Activated CD4-positive, alpha-beta memory T cell treated with anti-CD3 and anti-CD28 coated beads, Interleukin-2, amount 10 ng/mL, durations not matched to agents 7 days and 5 days (primary cell): ENCODE measurements at regions not wholly inside any gene's neighbourhood (a gene's known extent, or its start where the extent isn't known, plus 50 kb on each side); places are given as distances from the start of the nearest gene placed in this dataset.
A peak's percentile ranks its signal among the peaks of the same experiment; 100 is the strongest.

Source experiments
- CTCF ChIA-PET: fragments of 350-600 bp; sonication (Branson Sonifier 250); formaldehyde crosslinking; loops from one replicate; lab custom pipeline; 2021; ENCODE audit warnings: antibody characterized with exemption, inconsistent platforms; lab: Charles Lee
- POLR2A ChIA-PET: fragments of 350-600 bp; sonication (Branson Sonifier 250); formaldehyde crosslinking; loops from one replicate; lab custom pipeline; 2021; ENCODE audit warnings: antibody characterized with exemption; lab: Charles Lee
- DNase-seq: peaks from one replicate; pipeline ENCODE4 v3.0.0-alpha.2; 2020
- H3K27ac Mint-ChIP-seq: one replicate; pipeline ENCODE4 v1.8.0; 2021; ENCODE audit warnings: mild to moderate bottlenecking, mixed read lengths
- H3K27me3 Mint-ChIP-seq: one replicate; pipeline ENCODE4 v1.8.0; 2021; ENCODE audit warnings: mixed read lengths
- H3K36me3 Mint-ChIP-seq: one replicate; pipeline ENCODE4 v1.8.0; 2021; ENCODE audit warnings: low read depth, mixed read lengths
- H3K4me1 Mint-ChIP-seq: one replicate; pipeline ENCODE4 v1.8.0; 2021; ENCODE audit warnings: mixed read lengths
- H3K4me3 Mint-ChIP-seq: one replicate; pipeline ENCODE4 v1.8.0; 2021; ENCODE audit warnings: mild to moderate bottlenecking, mixed read lengths
- H3K9me3 Mint-ChIP-seq: one replicate; pipeline ENCODE4 v1.8.0; 2021; ENCODE audit warnings: mixed read lengths

- ChIA-PET POLR2A (no interaction called here), CTCF (no interaction called here)
- Mint-ChIP-seq H3K27me3 (peaks cover 2% of the 10 kb centered on the region), H3K9me3 (no peaks in the 10 kb centered on the region), H3K27ac (no peak overlapping the region), H3K36me3 (no peaks in the 10 kb centered on the region), H3K4me1 (no peaks in the 10 kb centered on the region), H3K4me3 (no peak overlapping the region)
- no peak for DNase-seq
These were observed 174.1 kb upstream of the PTPRK start for GRCh38 chr6:128694303-128695009.

GRCh38 chr6:128690063-128690462 lies 169.7 kb upstream of the PTPRK start:
- H3K4me3 Mint-ChIP-seq, result no peak overlapping the region
- H3K36me3 Mint-ChIP-seq, result no peaks in the 10 kb centered on the region
- no peak for DNase-seq
- H3K4me1 Mint-ChIP-seq, result no peaks in the 10 kb centered on the region
- H3K27ac Mint-ChIP-seq, result no peak overlapping the region
- ChIA-PET CTCF (no interaction called here), POLR2A (no interaction called here)
- peaks cover 3% of the 10 kb centered on the region for H3K27me3 Mint-ChIP-seq
- H3K9me3 Mint-ChIP-seq, result no peaks in the 10 kb centered on the region

GRCh38 chr6:128686084-128686483 lies 165.7 kb upstream of the PTPRK start:
- Mint-ChIP-seq H3K27me3 (peaks cover 2% of the 10 kb centered on the region), H3K36me3 (no peaks in the 10 kb centered on the region), H3K4me3 (no peak overlapping the region), H3K9me3 (no peaks in the 10 kb centered on the region), H3K4me1 (no peaks in the 10 kb centered on the region), H3K27ac (no peak overlapping the region)
- ChIA-PET CTCF (no interaction called here), POLR2A (no interaction called here)
- DNase-seq, result no peak

GRCh38 chr6:128676456-128676855 lies 156.1 kb upstream of the PTPRK start:
- ChIA-PET CTCF (no interaction called here), POLR2A (no interaction called here)
- no peak for DNase-seq
- Mint-ChIP-seq H3K4me1 (no peaks in the 10 kb centered on the region), H3K9me3 (no peaks in the 10 kb centered on the region), H3K27ac (no peak overlapping the region), H3K27me3 (peaks cover 5% of the 10 kb centered on the region), H3K4me3 (no peak overlapping the region), H3K36me3 (no peaks in the 10 kb centered on the region)

- no peaks in the 10 kb centered on the region for H3K9me3 Mint-ChIP-seq
- no peak overlapping the region for H3K4me3 Mint-ChIP-seq
- H3K36me3 Mint-ChIP-seq, result no peaks in the 10 kb centered on the region
- ChIA-PET POLR2A (no interaction called here), CTCF (no interaction called here)
- no peaks in the 10 kb centered on the region for H3K4me1 Mint-ChIP-seq
- DNase-seq, result no peak
- no peak overlapping the region for H3K27ac Mint-ChIP-seq
- peaks cover 8% of the 10 kb centered on the region for H3K27me3 Mint-ChIP-seq
These were observed 151.6 kb upstream of the PTPRK start for GRCh38 chr6:128672023-128672422.

GRCh38 chr6:128667339-128667858 lies 147.0 kb upstream of the PTPRK start:
- Mint-ChIP-seq H3K9me3 (no peaks in the 10 kb centered on the region), H3K27ac (no peak overlapping the region), H3K4me3 (no peak overlapping the region), H3K36me3 (no peaks in the 10 kb centered on the region), H3K4me1 (no peaks in the 10 kb centered on the region), H3K27me3 (peaks cover 3% of the 10 kb centered on the region)
- DNase-seq, result no peak
- CTCF ChIA-PET, result no interaction called here
- POLR2A ChIA-PET, result no interaction called here

GRCh38 chr6:128666405-128666804 lies 146.0 kb upstream of the PTPRK start:
- Mint-ChIP-seq H3K27me3 (peaks cover 3% of the 10 kb centered on the region), H3K36me3 (no peaks in the 10 kb centered on the region), H3K27ac (no peak overlapping the region), H3K9me3 (no peaks in the 10 kb centered on the region), H3K4me3 (no peak overlapping the region), H3K4me1 (no peaks in the 10 kb centered on the region)
- DNase-seq, result no peak
- ChIA-PET POLR2A (no interaction called here), CTCF (no interaction called here)

GRCh38 chr6:128663238-128663637 lies 142.8 kb upstream of the PTPRK start:
- CTCF ChIA-PET, result no interaction called here
- Mint-ChIP-seq H3K27ac (no peak overlapping the region), H3K4me3 (no peak overlapping the region), H3K36me3 (no peaks in the 10 kb centered on the region), H3K27me3 (peaks cover 3% of the 10 kb centered on the region), H3K4me1 (peaks cover 2% of the 10 kb centered on the region), H3K9me3 (no peaks in the 10 kb centered on the region)
- no peak for DNase-seq
- POLR2A ChIA-PET, result no interaction called here

GRCh38 chr6:128659878-128660622 lies 139.7 kb upstream of the PTPRK start:
- Mint-ChIP-seq H3K9me3 (no peaks in the 10 kb centered on the region), H3K4me3 (no peak overlapping the region), H3K36me3 (peaks cover 3% of the 10 kb centered on the region), H3K27ac (no peak overlapping the region), H3K4me1 (peaks cover 16% of the 10 kb centered on the region), H3K27me3 (no peaks in the 10 kb centered on the region)
- DNase-seq, result no peak
- ChIA-PET POLR2A (no interaction called here), CTCF (no interaction called here)

GRCh38 chr6:128659276-128659675 lies 138.9 kb upstream of the PTPRK start:
- ChIA-PET POLR2A (interaction anchor here (1.0 kb wide), 1 partner anchor 10 kb away, joined by 3 read pairs; no protein-coding TSS in a partner anchor), CTCF (interaction anchor here (0.8 kb wide), 1 partner anchor 664 kb away, joined by 3 read pairs; no protein-coding TSS in a partner anchor)
- no peak for DNase-seq
- H3K4me3 Mint-ChIP-seq, result no peak overlapping the region
- H3K4me1 Mint-ChIP-seq, result peaks cover 16% of the 10 kb centered on the region
- H3K9me3 Mint-ChIP-seq, result no peaks in the 10 kb centered on the region
- H3K36me3 Mint-ChIP-seq, result peaks cover 3% of the 10 kb centered on the region
- no peaks in the 10 kb centered on the region for H3K27me3 Mint-ChIP-seq
- H3K27ac Mint-ChIP-seq, result no peak overlapping the region

- CTCF ChIA-PET, result no interaction called here
These were observed 136.8 kb upstream of the PTPRK start for GRCh38 chr6:128657181-128657580.

GRCh38 chr6:128655978-128656498 lies 135.6 kb upstream of the PTPRK start:
- peaks cover 3% of the 10 kb centered on the region for H3K36me3 Mint-ChIP-seq
- POLR2A ChIA-PET, result interaction anchor here (1.0 kb wide), 1 partner anchor 136 kb away, joined by 3 read pairs; the partner anchor contains the start of gene PTPRK
- no peak overlapping the region for H3K4me3 Mint-ChIP-seq
- H3K9me3 Mint-ChIP-seq, result peaks cover 4% of the 10 kb centered on the region
- CTCF ChIA-PET, result no interaction called here
- H3K27ac Mint-ChIP-seq, result no peak overlapping the region
- no peaks in the 10 kb centered on the region for H3K27me3 Mint-ChIP-seq
- peaks cover 16% of the 10 kb centered on the region for H3K4me1 Mint-ChIP-seq
- peak; percentile 16 for DNase-seq

More at GRCh38 chr6:128657181-128657580, 136.8 kb upstream of the PTPRK start:
- Mint-ChIP-seq H3K4me1 (peaks cover 16% of the 10 kb centered on the region), H3K4me3 (no peak overlapping the region), H3K36me3 (peaks cover 3% of the 10 kb centered on the region), H3K9me3 (peaks cover 4% of the 10 kb centered on the region), H3K27me3 (no peaks in the 10 kb centered on the region), H3K27ac (no peak overlapping the region)
- DNase-seq, result no peak
- POLR2A ChIA-PET, result no interaction called here

- POLR2A ChIA-PET, result no interaction called here
- no peak overlapping the region for H3K4me3 Mint-ChIP-seq
- no peaks in the 10 kb centered on the region for H3K36me3 Mint-ChIP-seq
- H3K4me1 Mint-ChIP-seq, result no peaks in the 10 kb centered on the region
- CTCF ChIA-PET, result no interaction called here
- peaks cover 4% of the 10 kb centered on the region for H3K9me3 Mint-ChIP-seq
- no peak overlapping the region for H3K27ac Mint-ChIP-seq
- no peak for DNase-seq
- H3K27me3 Mint-ChIP-seq, result no peaks in the 10 kb centered on the region
These were observed 127.7 kb upstream of the PTPRK start for GRCh38 chr6:128648022-128648598.
